SK-N-SH (cell line): ENCODE measurements at regions not wholly inside any gene's neighbourhood (a gene's known extent, or its start where the extent isn't known, plus 50 kb on each side); places are given as distances from the start of the nearest gene placed in this dataset.

Source experiments
- CTCF ChIA-PET: fragments of 300-600, 350-600 bp; formaldehyde crosslinking; extraction: SDS; loops from one replicate; lab custom pipeline; 2021; lab: Yijun Ruan, JAX
- POLR2A ChIA-PET: fragments of 350-600 bp; sonication (Branson Sonifier 250); formaldehyde crosslinking; extraction: SDS; loops from one replicate; lab custom pipeline; 2020; ENCODE audit warnings: antibody characterized with exemption, inconsistent platforms; lab: Yijun Ruan, JAX
- DNase-seq: peaks from one replicate; pipeline ENCODE4 v3.0.0; 2012
- H2AFZ ChIP-seq: fragments of 200-600 bp; sonication (generic); 2 replicates; pipeline ENCODE4 v1.8.1; 2016; ENCODE audit warnings: antibody characterized with exemption, mild to moderate bottlenecking, low read depth
- H3F3A ChIP-seq: fragments of 200-600 bp; sonication (generic); replicated peaks from 2 replicates; pipeline ENCODE3; 2016; ENCODE audit warnings: antibody characterized with exemption, mild to moderate bottlenecking; ENCODE audit not compliant: insufficient read depth
- H3K27ac ChIP-seq, 2 experiments: fragments of 200-500 bp in 1 of 2; fragments of 200-600 bp in 1 of 2; sonication (Bioruptor generic) in 1 of 2; sonication (generic), shearing (Covaris generic) in 1 of 2; 2 replicates each; pipeline versions ENCODE4 v1.5.1 to v1.6.1; 2014 to 2016; ENCODE audit warnings: low read depth in 2 of 2, inconsistent platforms in 1 of 2, low read length in 1 of 2, mild to moderate bottlenecking in 1 of 2, mixed read lengths in 1 of 2
- H3K27me3 ChIP-seq: fragments of 200-600 bp; sonication (generic), shearing (Covaris generic); 2 replicates; pipeline ENCODE4 v1.6.1; 2016; ENCODE audit warnings: mixed run types; ENCODE audit not compliant: insufficient read depth
- H3K36me3 ChIP-seq, 2 experiments: fragments of 200-500 bp in 1 of 2; fragments of 200-600 bp in 1 of 2; sonication (Bioruptor generic) in 1 of 2; sonication (generic) in 1 of 2; replicated peaks in 1 of 2; 2 replicates each; pipeline versions ENCODE3 to v1.5.1; 2014 to 2016; ENCODE audit warnings: low read length in 1 of 2, mild to moderate bottlenecking in 1 of 2; ENCODE audit not compliant: insufficient read depth in 2 of 2, control insufficient read depth in 1 of 2
- H3K4me1 ChIP-seq, 2 experiments: fragments of 200-500 bp in 1 of 2; fragments of 200-600 bp in 1 of 2; sonication (Bioruptor generic) in 1 of 2; sonication (generic), shearing (Covaris generic) in 1 of 2; 2 replicates each; pipeline versions ENCODE4 v1.5.1 to v1.6.1; 2014 to 2016; ENCODE audit warnings: low read depth in 1 of 2, low read length in 1 of 2, mixed run types in 1 of 2; ENCODE audit not compliant: insufficient read depth in 2 of 2, control insufficient read depth in 1 of 2
- H3K4me2 ChIP-seq: fragments of 200-600 bp; sonication (generic), shearing (Covaris generic); 2 replicates; pipeline ENCODE4 v1.6.1; 2017; ENCODE audit warnings: mixed run types
- H3K4me3 ChIP-seq, 2 experiments: fragments of 200-500 bp in 1 of 2; fragments of 200-600 bp in 1 of 2; sonication (Bioruptor generic) in 1 of 2; sonication (generic), shearing (Covaris generic) in 1 of 2; 2 replicates each; pipeline versions ENCODE4 v1.5.1 to v1.8.1; 2014 to 2016; ENCODE audit warnings: low read depth in 2 of 2, inconsistent platforms in 1 of 2, low read length in 1 of 2, mild to moderate bottlenecking in 1 of 2, mixed read lengths in 1 of 2, moderate library complexity in 1 of 2
- H3K79me2 ChIP-seq: fragments of 200-600 bp; sonication (generic); 2 replicates; pipeline ENCODE4 v1.8.1; 2017; ENCODE audit warnings: mild to moderate bottlenecking; ENCODE audit not compliant: insufficient read depth
- H3K9ac ChIP-seq: fragments of 200-600 bp; sonication (generic); 2 replicates; pipeline ENCODE4 v1.6.1; 2017; ENCODE audit warnings: mixed run types
- H3K9me2 ChIP-seq: fragments of 200-600 bp; sonication (generic); 2 replicates; pipeline ENCODE4 v1.6.1; 2017; ENCODE audit warnings: mixed run types
- H3K9me3 ChIP-seq: fragments of 200-600 bp; sonication (generic); 2 replicates; pipeline ENCODE4 v1.6.1; 2017; ENCODE audit warnings: mixed run types, mild to moderate bottlenecking, moderate library complexity
- H4K20me1 ChIP-seq: fragments of 200-600 bp; sonication (generic); 2 replicates; pipeline ENCODE4 v1.6.1; 2017; ENCODE audit warnings: mild to moderate bottlenecking, mixed run types; ENCODE audit not compliant: insufficient read depth
- CHD2 ChIP-seq: fragments of 150-350 bp; IDR thresholded peaks from 2 replicates; pipeline ENCODE4 v1.6.1; 2018; ENCODE audit warnings: low read length; ENCODE audit not compliant: partially characterized antibody
- ELF1 ChIP-seq: IDR thresholded peaks from 2 replicates; pipeline ENCODE4 v1.4.0; 2012
- EZH2phosphoT487 ChIP-seq: fragments of 200-600 bp; sonication (generic); IDR thresholded peaks from 2 replicates; pipeline ENCODE4 v1.6.1; 2017; ENCODE audit warnings: low read depth, mixed run types, mild to moderate bottlenecking, antibody characterized with exemption, moderate library complexity, borderline replicate concordance
- FOSL2 ChIP-seq: IDR thresholded peaks from 2 replicates; pipeline ENCODE4 v1.4.0; 2012; ENCODE audit warnings: low read depth, mild to moderate bottlenecking, moderate library complexity, borderline replicate concordance
- FOXM1 ChIP-seq: IDR thresholded peaks from 2 replicates; pipeline ENCODE4 v1.4.0; 2012; ENCODE audit warnings: low read depth, mild to moderate bottlenecking
- JUND ChIP-seq: IDR thresholded peaks from 2 replicates; pipeline ENCODE4 v1.4.0; 2012
- MEF2A ChIP-seq: IDR thresholded peaks from 2 replicates; pipeline ENCODE4 v1.4.0; 2012; ENCODE audit warnings: low read depth, borderline replicate concordance
- NFIC ChIP-seq: IDR thresholded peaks from 2 replicates; pipeline ENCODE4 v1.4.0; 2012; ENCODE audit warnings: borderline replicate concordance
- NRF1 ChIP-seq: IDR thresholded peaks from 2 replicates; pipeline ENCODE4 v1.6.1; 2012; ENCODE audit warnings: low read depth, mild to moderate bottlenecking, low read length
- POLR2AphosphoS5 ChIP-seq: IDR thresholded peaks from 2 replicates; pipeline ENCODE4 v1.6.1; 2012; ENCODE audit warnings: low read depth, low read length
- RAD21 ChIP-seq: IDR thresholded peaks from 2 replicates; pipeline ENCODE4 v1.6.1; 2012; ENCODE audit warnings: mild to moderate bottlenecking, low read length
- RFX5 ChIP-seq: IDR thresholded peaks from 2 replicates; pipeline ENCODE4 v1.6.1; 2012; ENCODE audit warnings: mild to moderate bottlenecking, improper control_type of control experiment, low read length
- SMC3 ChIP-seq: IDR thresholded peaks from 2 replicates; pipeline ENCODE4 v1.6.1; 2012; ENCODE audit warnings: low read depth, low read length, improper control_type of control experiment
- TCF12 ChIP-seq: IDR thresholded peaks from 2 replicates; pipeline ENCODE4 v1.4.0; 2012
- TEAD4 ChIP-seq: IDR thresholded peaks from 2 replicates; pipeline ENCODE4 v1.4.0; 2012; ENCODE audit warnings: mild to moderate bottlenecking, borderline replicate concordance; ENCODE audit not compliant: insufficient read depth
- WGBS: methylation state at CpG from one replicate; pipeline ENCODE4 v1.1.6; 2017; ENCODE audit warnings: low lambda C conversion rate; 5-methylcytosine and 5-hydroxymethylcytosine counted together
- TF ChIP-seq, protein P1 (sequence below): IDR thresholded peaks from 2 replicates; pipeline ENCODE4; 2012
- TF ChIP-seq, protein P2 (sequence below): IDR thresholded peaks from 2 replicates; pipeline ENCODE4 v1.4.0; 2012; ENCODE audit warnings: low read depth, borderline replicate concordance
- TF ChIP-seq, protein P3 (sequence below): fragments of 150-350 bp; IDR thresholded peaks from 2 replicates; pipeline ENCODE4 v1.6.1; 2017; ENCODE audit warnings: antibody characterized with exemption, low read length, low read depth, borderline replicate concordance

DNA sequence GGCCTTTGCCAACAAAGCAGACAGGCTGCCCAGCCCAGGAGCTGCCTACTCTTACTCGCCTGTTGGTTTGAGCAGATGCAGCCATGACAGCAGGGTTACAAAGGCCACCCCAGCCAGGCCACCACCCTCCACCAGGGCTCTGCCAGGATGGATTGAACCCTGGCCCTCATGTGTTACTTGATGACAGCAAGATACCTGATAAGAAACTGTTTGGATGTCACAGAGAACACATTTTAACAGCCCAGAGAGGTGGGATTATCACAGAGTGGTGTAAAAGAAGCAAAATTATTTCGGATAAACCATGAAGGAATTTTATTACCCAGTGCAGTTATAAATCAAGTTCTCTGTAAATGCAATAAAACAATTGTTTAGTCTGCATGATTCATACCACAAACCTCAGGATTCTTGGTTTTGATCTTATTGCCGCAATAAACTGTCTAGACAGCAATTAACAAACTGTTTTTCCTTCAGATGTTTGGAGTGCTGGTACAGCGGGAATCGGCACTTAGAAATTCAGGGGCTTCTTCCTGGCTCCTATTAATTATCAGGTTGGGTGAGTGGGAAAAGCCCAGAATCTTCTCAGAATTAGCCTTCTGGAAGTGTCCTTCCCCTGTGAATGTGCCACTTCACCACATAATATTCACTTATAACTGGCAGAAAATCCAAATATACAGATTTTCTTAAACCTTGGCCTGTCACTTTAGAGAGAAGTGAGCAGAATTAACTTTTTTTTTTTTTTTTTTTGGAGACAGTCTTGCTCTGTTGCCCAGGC is 58.0 kb upstream of the SALL4 start:
- 51% methylated on average over 5 of the region's 5 CpGs for WGBS
- Histone ChIP-seq H2AFZ (peak overlapping the region; percentile 35; the same call in 1 of the 2 replicates), H3K9ac (no peak overlapping the region; the same call in 1 of the 2 replicates), H3K4me3 (no peak overlapping the region), H3K36me3 (no peaks in the 10 kb centered on the region), H3K9me3 (no peaks in the 10 kb centered on the region), H4K20me1 (no peaks in the 10 kb centered on the region), H3K27me3 (no peaks in the 10 kb centered on the region), H3K79me2 (no peaks in the 10 kb centered on the region; the same call in 1 of the 2 replicates), H3K9me2 (no peaks in the 10 kb centered on the region), H3F3A (no peaks in the 10 kb centered on the region), H3K4me1 (peaks cover 0 to 5% of the 10 kb centered on the region in 2 experiments; a peak in 1 of 4 replicates), H3K27ac (peak overlapping the region in 1 of 2 experiments; percentile 34; a peak in 2 of 4 replicates), H3K4me2 (peak overlapping the region; percentile 28; the same call in 1 of the 2 replicates)
- POLR2A ChIA-PET: interaction anchor here (0.8 kb wide), 1 partner anchor 846 kb away, joined by 3 read pairs; no protein-coding TSS in a partner anchor
- TF ChIP-seq, protein P1, sequence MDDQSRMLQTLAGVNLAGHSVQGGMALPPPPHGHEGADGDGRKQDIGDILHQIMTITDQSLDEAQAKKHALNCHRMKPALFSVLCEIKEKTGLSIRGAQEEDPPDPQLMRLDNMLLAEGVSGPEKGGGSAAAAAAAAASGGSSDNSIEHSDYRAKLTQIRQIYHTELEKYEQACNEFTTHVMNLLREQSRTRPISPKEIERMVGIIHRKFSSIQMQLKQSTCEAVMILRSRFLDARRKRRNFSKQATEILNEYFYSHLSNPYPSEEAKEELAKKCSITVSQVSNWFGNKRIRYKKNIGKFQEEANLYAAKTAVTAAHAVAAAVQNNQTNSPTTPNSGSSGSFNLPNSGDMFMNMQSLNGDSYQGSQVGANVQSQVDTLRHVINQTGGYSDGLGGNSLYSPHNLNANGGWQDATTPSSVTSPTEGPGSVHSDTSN: no peak
- 0 out of 2 replicates have a peak, but pooled peaks have one; percentile 13 for TF ChIP-seq TCF12
- DNase-seq: no peak
- CTCF ChIA-PET: no interaction called here

DNA sequence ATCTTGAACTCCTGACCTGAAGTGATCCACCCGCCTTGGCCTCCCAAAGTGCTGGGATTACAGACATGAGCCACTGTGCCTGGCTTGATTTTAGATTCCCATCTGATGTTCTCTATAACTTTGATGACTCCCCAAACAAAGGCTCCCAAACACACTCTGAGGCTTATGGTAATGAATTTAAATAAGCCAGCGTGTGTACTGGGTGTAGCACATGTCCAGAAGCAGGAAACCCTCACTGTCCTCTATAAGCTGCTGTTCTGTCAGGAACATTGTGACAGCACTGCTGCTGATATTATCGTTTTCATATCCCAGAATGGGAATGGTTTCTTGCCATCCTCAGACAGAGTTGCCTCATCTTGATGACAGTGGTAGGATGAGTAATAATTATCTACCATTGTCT is 54.1 kb upstream of the SALL4 start:
- Histone ChIP-seq H3K79me2 (no peaks in the 10 kb centered on the region; the same call in 1 of the 2 replicates), H3K9me2 (no peaks in the 10 kb centered on the region), H3K27me3 (no peaks in the 10 kb centered on the region), H3K36me3 (no peaks in the 10 kb centered on the region), H2AFZ (no peak overlapping the region), H3K27ac (no peak overlapping the region), H4K20me1 (no peaks in the 10 kb centered on the region), H3K4me2 (no peak overlapping the region), H3K9me3 (no peaks in the 10 kb centered on the region), H3F3A (no peaks in the 10 kb centered on the region), H3K9ac (no peak overlapping the region), H3K4me1 (peaks cover 0 to 5% of the 10 kb centered on the region in 2 experiments; a peak in 1 of 4 replicates), H3K4me3 (no peak overlapping the region)
- ChIA-PET CTCF (no interaction called here), POLR2A (no interaction called here)
- TF ChIP-seq RAD21: no peak
- no peak for TF ChIP-seq NRF1
- TF ChIP-seq FOXM1: no peak
- TF ChIP-seq MEF2A: no peak
- TF ChIP-seq EZH2phosphoT487: no peak
- no peak for TF ChIP-seq RFX5
- no peak for TF ChIP-seq NFIC
- no peak for TF ChIP-seq TEAD4
- no peak for TF ChIP-seq CHD2
- TF ChIP-seq, protein P2, sequence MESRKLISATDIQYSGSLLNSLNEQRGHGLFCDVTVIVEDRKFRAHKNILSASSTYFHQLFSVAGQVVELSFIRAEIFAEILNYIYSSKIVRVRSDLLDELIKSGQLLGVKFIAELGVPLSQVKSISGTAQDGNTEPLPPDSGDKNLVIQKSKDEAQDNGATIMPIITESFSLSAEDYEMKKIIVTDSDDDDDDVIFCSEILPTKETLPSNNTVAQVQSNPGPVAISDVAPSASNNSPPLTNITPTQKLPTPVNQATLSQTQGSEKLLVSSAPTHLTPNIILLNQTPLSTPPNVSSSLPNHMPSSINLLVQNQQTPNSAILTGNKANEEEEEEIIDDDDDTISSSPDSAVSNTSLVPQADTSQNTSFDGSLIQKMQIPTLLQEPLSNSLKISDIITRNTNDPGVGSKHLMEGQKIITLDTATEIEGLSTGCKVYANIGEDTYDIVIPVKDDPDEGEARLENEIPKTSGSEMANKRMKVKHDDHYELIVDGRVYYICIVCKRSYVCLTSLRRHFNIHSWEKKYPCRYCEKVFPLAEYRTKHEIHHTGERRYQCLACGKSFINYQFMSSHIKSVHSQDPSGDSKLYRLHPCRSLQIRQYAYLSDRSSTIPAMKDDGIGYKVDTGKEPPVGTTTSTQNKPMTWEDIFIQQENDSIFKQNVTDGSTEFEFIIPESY: no peak
- TF ChIP-seq JUND: no peak
- TF ChIP-seq POLR2AphosphoS5: no peak
- TF ChIP-seq SMC3: no peak
- TF ChIP-seq ELF1: no peak
- TF ChIP-seq, protein P3, sequence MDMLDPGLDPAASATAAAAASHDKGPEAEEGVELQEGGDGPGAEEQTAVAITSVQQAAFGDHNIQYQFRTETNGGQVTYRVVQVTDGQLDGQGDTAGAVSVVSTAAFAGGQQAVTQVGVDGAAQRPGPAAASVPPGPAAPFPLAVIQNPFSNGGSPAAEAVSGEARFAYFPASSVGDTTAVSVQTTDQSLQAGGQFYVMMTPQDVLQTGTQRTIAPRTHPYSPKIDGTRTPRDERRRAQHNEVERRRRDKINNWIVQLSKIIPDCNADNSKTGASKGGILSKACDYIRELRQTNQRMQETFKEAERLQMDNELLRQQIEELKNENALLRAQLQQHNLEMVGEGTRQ: no peak
- TF ChIP-seq FOSL2: no peak
- no peak for TF ChIP-seq TCF12
- no peak for DNase-seq
- WGBS: 71% methylated on average over 2 of the region's 3 CpGs
